HG02610 (cell line): ENCODE measurements at regions not wholly inside any gene's neighbourhood (a gene's known extent, or its start where the extent isn't known, plus 50 kb on each side); places are given as distances from the start of the nearest gene placed in this dataset.

Experiments used
- ATAC-seq: cut with Tn5 transposase; IDR thresholded peaks from one replicate; pipeline ENCODE4 v1.9.1; 2021; ENCODE audit warnings: mild to moderate bottlenecking, moderate library complexity; ENCODE audit not compliant: unreplicated experiment

GRCh38 chr11:59302991-59303390 is 55.7 kb upstream of the OR5AN1 start:
- ATAC-seq: no peak

- no peak for ATAC-seq
Measured at GRCh38 chr11:59295435-59295834, 63.3 kb upstream of the OR5AN1 start.

- no peak for ATAC-seq
Measured at GRCh38 chr11:59292611-59293010, 66.1 kb upstream of the OR5AN1 start.

- ATAC-seq: no peak
Measured at GRCh38 chr11:59291228-59291627, 67.5 kb upstream of the OR5AN1 start.

GRCh38 chr11:59289356-59290181 is 69.1 kb upstream of the OR5AN1 start:
- ATAC-seq: no peak

- ATAC-seq: no peak
Measured at GRCh38 chr11:59285716-59286260, 72.9 kb upstream of the OR5AN1 start.

- ATAC-seq: no peak
Measured at GRCh38 chr11:59284773-59285129, 72.0 kb upstream of the MPEG1 start.

- peak; percentile 67 for ATAC-seq
Measured at GRCh38 chr11:59283825-59284772, 71.4 kb upstream of the MPEG1 start.

GRCh38 chr11:59283311-59283710 is 70.6 kb upstream of the MPEG1 start:
- ATAC-seq: no peak

- no peak for ATAC-seq
Measured at GRCh38 chr11:59281177-59281576, 68.5 kb upstream of the MPEG1 start.

GRCh38 chr11:59273373-59273841 is 60.7 kb upstream of the MPEG1 start:
- ATAC-seq: peak; percentile 89

- no peak for ATAC-seq
Measured at GRCh38 chr11:59272771-59273372, 60.1 kb upstream of the MPEG1 start.

- ATAC-seq: no peak
Measured at GRCh38 chr11:59271811-59272327, 59.1 kb upstream of the MPEG1 start.

GRCh38 chr11:59271247-59271755 is 58.6 kb upstream of the MPEG1 start:
- no peak for ATAC-seq

- peak; percentile 3 for ATAC-seq
Measured at GRCh38 chr11:59267736-59268475, 55.2 kb upstream of the MPEG1 start.

GRCh38 chr11:59267196-59267595 is 54.5 kb upstream of the MPEG1 start:
- peak; percentile 87 for ATAC-seq

- ATAC-seq: no peak
Measured at GRCh38 chr11:59266491-59266890, 53.8 kb upstream of the MPEG1 start.

- ATAC-seq: no peak
Measured at GRCh38 chr11:59265735-59266134, 53.0 kb upstream of the MPEG1 start.

GRCh38 chr11:59264736-59265135 is 52.0 kb upstream of the MPEG1 start:
- no peak for ATAC-seq
